Stimulated activated CD4-positive, alpha-beta T cell treated with anti-CD3 and anti-CD28 coated beads, TNF-alpha, amount 100 ng/mL, for 48 hours (primary cell): ENCODE measurements at regions not wholly inside any gene's neighbourhood (a gene's known extent, or its start where the extent isn't known, plus 50 kb on each side); places are given as distances from the start of the nearest gene placed in this dataset.

Experiments used
- DNase-seq, 3 donors: peaks; one replicate each; pipeline ENCODE4 v3.0.0-alpha.2; 2020; ENCODE audit warnings: low read depth in 3 of 3

DNA sequence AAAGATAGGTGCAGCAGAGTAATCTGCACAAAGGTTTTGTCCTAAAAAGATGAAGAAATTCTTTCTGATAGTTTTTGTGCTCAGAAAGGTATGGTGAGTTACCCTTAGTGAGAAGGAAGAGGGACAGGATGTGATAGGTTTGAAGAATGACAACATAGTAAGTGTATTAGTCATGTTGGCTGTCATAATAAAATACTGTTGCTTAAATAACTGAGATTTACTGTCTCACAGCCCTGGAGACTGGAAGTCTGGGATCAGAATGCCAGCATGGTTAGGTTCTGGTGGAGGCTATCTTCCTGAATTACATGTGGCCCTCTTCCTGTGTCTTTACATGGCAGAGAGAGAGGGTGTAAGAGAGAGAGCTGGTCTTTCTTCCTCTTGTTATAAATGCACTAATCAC, 965.2 kb downstream of the TTLL7 start:
- no peak for DNase-seq

- no peak for DNase-seq
Measured at GRCh38 chr1:83029916-83030315, 969.0 kb downstream of the TTLL7 start.

- DNase-seq = no peak
Measured at GRCh38 chr1:83029050-83029449, 969.9 kb downstream of the TTLL7 start.

GRCh38 chr1:83028467-83028866, 970.5 kb downstream of the TTLL7 start:
- DNase-seq = no peak

DNA sequence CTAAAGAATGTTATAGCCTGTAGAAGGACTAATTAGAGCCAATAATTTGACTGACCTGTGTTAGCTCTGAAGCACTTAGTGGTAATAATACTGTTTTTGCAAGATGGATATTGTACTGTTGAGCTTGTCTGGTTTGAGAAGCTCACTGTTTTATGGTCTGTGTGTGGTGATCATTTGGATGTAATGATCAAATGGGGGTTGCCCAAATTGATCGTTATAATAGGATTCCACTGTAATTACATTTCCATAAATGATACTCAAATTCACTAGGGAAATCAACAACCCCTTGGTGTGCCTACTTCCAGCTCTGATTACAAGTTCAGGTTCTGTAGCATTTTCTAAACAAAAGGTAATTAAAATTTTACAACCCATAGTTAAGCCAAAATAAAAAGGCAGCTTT, 971.4 kb downstream of the TTLL7 start:
- DNase-seq = no peak

- no peak for DNase-seq
Measured at GRCh38 chr1:83026745-83027144, 972.2 kb downstream of the TTLL7 start.

GRCh38 chr1:83024251-83024767, 974.6 kb downstream of the TTLL7 start:
- DNase-seq = no peak

DNA sequence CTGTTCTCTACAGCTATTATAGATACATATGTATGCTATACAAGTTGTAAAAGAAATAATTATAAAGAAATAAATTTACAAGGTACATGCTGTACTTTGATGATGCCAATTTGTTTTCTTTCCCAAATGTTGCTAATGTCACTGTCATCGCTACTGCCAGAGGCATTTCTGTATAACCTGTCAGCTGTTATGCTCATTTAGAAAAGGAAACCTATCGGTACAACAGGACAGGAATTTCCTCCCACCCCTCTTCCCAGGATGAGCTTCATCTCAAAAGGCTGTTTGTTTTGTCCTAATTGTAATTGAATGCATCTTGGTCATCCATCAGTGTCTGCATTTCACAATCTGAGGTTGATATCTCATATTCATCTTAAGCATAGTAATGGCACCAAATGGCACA, 975.7 kb downstream of the TTLL7 start:
- DNase-seq = no peak

DNA sequence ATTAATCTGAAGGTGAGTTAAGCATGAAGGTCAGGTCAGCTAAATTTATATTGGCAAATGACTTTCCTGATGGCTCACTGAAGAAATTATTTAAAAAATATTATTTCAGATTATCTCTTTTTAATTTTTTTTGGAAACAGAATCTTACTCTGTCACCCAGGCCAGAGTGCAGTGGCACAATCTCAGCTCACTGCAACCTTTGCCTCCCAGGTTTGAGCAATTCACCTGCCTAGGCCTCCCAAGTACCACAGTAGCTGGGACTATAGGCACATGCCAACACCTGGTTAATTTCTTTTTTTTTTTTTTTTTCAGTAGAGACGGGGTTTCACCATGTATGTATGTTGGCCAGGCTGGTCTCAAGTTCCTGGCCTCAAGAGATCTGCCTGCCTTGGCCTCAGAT, 976.7 kb downstream of the TTLL7 start:
- DNase-seq = no peak

DNA sequence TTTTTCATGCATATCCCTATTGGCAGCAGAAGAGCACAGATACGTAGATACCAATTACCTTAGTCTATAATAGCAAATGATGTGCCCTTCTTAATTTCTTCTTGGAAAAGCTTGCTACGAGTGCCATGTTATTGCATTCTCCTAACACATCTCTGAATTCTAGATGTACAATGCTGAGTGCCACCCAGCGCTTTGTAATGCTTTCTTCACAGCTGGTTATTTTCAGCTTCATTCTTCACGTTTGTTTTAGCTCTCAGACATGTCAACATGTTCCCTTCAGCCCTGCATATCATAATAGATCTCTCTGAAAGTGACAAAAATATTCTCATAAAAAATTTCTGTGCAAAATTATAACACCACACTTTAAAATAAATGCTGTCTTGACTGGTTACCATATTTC, 981.2 kb downstream of the TTLL7 start:
- no peak for DNase-seq

DNA sequence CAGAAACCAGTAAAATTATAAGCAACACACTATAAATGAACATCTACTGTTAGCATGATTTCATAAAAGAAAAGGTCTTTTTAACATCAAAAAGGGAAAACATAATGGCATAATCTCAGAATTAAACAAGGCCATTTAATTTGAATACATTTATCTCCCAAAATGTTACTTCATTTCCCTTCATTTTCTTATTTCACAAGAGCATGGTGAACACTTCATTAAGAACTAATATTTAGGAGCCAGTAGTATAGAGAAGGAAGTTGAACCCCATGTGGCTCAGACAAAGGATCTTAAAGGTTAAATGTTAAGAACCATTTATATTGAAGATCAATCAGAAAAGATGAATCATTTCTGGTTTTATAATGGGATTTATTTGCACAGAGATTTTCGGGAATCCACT, 981.7 kb downstream of the TTLL7 start:
- no peak for DNase-seq

GRCh38 chr1:83016354-83016849, 982.5 kb downstream of the TTLL7 start:
- DNase-seq = no peak

DNA sequence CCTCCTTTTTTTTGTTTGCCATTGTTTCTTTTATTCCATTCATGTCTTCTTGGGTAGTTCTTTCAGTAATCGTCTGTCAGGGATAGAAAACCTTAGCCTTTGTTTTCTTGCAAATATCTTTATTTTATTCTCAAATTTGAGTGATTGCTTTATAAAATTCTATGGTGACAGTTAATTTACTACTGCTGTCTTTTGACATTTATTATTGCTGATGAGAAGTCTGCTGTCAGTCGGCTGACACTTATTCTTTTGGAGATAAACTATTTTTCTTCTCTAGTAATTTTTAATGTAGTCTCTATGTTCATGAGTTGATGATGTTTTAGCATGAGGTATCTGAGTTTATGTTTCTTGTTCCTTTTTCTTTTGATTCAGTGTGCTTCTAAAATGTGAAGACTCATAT, 983.8 kb downstream of the TTLL7 start:
- DNase-seq = no peak

DNA sequence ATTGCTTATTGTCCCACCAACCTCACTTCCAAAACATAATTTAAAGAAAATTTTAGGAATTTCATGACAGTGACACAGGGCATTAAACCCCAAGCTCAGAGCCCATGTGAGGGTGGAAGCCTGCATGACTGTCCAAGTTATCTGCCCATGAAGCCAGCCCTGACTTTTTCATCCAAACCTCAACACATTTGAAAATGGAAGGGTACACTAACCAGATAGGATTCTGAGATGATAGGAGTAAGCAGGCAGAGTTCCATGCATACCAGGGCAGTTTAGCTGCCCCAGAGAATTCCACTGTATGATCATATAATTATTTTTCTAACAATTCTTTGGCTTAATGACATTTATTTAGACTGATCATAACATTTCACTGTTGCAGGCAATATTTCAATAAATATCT, 986.0 kb downstream of the TTLL7 start:
- DNase-seq = no peak

DNA sequence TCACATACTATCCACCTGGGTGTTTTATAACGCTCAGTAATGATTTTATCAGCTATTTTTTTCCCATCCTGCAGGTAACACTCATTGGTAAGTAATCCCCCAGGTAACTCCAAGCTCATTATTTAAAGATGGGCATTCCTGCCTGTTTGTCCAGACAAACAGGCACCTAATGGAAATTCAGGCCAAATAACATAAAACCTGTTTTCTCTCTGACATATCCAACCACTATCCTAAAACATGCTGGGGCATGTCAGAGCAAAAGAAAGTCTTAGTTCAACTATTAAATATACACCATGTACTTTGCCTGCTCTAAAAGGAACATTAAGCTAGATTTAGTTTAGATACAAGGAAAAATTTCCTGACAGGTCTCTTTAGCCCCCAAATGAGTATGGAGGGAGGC, 987.7 kb downstream of the TTLL7 start:
- no peak for DNase-seq

- DNase-seq = no peak
Measured at GRCh38 chr1:83006271-83006670, 992.7 kb downstream of the TTLL7 start.

- DNase-seq = no peak
Measured at GRCh38 chr1:83000286-83000685, 998.6 kb downstream of the TTLL7 start.

GRCh38 chr1:82995951-82996350, 1003.0 kb downstream of the TTLL7 start:
- no peak for DNase-seq

DNA sequence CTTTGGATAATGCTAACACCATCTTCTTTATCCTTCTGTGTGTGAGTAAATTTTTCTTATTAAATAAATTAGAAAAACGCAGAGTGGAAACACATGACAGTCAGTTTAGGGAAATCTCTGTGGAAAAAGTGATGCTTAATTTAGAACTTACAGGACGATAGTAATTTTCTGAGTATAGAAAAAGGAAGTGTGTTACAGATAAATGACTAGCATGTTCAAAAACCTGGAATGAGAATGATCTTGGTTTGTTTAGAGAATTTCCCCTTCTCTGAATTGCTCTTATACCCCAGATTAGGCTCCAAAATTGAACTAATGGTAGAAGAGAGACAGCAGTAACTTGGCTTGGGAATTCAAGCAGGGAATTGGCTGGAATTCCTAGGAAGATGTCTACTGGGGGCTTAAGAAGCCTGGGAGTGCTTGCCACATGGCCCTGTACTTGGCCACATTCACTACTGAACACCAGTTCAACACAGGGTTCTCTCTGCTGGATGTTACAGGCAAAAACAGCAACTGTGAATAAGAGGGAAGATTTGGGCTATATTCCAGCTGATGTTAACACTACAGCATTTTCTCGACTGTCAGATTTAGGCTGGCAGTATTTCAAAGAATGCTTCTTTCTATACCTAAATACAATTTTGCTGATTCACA, 1004.2 kb downstream of the TTLL7 start:
- no peak for DNase-seq

GRCh38 chr1:82991569-82991968, 1007.4 kb downstream of the TTLL7 start:
- no peak for DNase-seq

- no peak for DNase-seq
Measured at GRCh38 chr1:82979593-82980236, 1019.2 kb downstream of the TTLL7 start.

DNA sequence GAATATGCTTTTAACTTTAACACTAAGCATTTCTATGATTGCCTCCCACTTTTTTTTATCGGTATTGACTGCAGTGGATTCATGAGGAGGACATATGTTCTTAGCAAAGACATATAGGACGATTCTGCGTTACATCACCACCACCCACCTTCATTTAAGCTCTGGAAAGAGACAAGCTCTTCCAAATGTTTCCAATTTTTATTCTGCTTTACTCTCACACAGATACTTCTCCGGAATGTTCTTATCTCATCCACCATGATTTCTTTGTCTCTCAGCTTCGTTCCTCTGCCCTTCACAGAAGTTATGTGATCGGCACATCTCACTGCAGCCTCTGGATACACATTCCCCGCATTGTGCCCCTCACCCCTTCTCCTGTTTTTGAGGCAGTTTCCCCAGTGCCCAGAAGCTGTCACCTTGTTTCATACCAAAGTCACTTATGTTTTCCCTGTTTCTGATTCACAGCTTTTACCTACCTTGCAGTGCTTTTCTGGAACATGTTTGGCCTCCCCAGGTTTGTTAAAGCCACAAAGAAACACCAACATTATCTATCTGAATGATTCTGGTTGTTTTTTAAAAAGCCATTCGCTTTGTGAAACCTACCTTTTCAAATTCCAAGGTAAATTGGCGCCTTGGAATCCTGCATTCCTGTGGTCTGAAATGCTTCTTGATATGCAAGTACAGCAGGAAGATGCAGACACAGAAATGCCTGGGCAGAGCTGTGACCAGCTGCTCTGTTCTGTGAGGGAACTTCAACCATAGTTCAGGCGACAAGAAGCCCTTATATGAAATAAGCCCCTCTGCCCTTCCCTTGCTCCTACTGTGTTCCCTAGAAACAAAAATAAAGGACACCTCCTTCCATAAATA, 1020.2 kb downstream of the TTLL7 start:
- DNase-seq = no peak
